ENCODE measurements at regions not wholly inside any gene's neighbourhood (a gene's known extent, or its start where the extent isn't known, plus 50 kb on each side); places are given as distances from the start of the nearest gene placed in this dataset.

DNA sequence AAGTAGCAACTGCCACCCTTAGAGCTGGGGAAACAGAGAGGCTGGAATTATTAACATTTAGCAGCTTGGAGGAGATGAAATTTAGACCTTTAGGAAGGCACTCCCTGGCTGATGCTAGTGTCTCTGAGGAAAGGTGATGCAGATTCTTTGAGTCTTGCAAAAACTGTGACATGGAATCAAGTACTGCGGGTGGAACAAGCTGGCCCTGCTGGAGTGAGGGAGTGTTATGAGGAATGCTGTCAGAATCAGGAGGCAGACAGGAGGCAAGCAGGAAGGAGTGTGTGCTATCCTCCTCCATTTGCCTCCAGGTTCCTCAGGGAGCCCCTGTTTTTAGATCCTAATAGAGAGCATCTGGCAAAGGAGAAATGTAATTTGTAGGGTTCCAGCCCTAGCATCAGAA lies 391.7 kb upstream of the PITX2 start:
- TF ChIP-seq POLR2A (IDR thresholded peaks at IDR 0.05), result no peak
- TF ChIP-seq, protein P1, sequence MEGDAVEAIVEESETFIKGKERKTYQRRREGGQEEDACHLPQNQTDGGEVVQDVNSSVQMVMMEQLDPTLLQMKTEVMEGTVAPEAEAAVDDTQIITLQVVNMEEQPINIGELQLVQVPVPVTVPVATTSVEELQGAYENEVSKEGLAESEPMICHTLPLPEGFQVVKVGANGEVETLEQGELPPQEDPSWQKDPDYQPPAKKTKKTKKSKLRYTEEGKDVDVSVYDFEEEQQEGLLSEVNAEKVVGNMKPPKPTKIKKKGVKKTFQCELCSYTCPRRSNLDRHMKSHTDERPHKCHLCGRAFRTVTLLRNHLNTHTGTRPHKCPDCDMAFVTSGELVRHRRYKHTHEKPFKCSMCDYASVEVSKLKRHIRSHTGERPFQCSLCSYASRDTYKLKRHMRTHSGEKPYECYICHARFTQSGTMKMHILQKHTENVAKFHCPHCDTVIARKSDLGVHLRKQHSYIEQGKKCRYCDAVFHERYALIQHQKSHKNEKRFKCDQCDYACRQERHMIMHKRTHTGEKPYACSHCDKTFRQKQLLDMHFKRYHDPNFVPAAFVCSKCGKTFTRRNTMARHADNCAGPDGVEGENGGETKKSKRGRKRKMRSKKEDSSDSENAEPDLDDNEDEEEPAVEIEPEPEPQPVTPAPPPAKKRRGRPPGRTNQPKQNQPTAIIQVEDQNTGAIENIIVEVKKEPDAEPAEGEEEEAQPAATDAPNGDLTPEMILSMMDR (IDR thresholded peaks at IDR 0.05 in 4 of 5, conservative IDR thresholded peaks at IDR 0.05 in 1 of 5), result no peak
- no peaks in the 10 kb centered on the region for H3K27me3 ChIP-seq
- no peak for ATAC-seq
- intact Hi-C loops (cut with DNase I; ENCODE audit: low total_unique reads) (no loop called here), in situ Hi-C loops (cut with MboI; ENCODE audit: low sequenced_read_pairs in 4 of 4) (no loop called here)
- no peak overlapping the region for H3K27ac ChIP-seq
- DNase-seq, result no peak
- no peaks in the 10 kb centered on the region for H3K36me3 ChIP-seq
- H3K4me3 ChIP-seq, result no peak overlapping the region
- H3K9me3 ChIP-seq, result no peaks in the 10 kb centered on the region
- no peaks in the 10 kb centered on the region for H3K4me1 ChIP-seq

DNA sequence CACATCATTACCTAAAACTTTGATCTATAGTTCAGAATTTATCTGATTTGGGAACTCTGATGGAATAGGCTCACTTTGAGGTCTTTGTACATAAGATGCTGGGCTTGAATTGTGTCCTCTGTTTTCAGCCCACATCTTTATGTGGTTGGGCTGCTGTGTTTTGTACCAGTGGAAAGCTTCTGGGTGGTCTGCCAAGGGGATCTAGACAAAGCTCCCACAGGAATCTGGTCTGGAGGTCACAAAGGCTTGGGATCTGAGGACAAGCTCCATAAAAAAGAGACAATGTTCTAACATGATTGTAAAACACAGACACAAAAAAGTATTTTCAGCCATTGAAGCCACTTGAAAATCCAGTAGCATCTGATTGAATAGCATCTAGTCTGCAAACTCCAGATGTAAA lies 393.5 kb upstream of the PITX2 start:
- DNase-seq (no peak), ATAC-seq (no peak)
- H3K27ac ChIP-seq, result no peak overlapping the region
- in situ Hi-C loops (cut with MboI; ENCODE audit: low sequenced_read_pairs in 4 of 4), result no loop called here
- intact Hi-C loops (cut with DNase I; ENCODE audit: low total_unique reads), result no loop called here
- no peak overlapping the region for H3K4me3 ChIP-seq
- H3K36me3 ChIP-seq, result no peaks in the 10 kb centered on the region
- no peaks in the 10 kb centered on the region for H3K27me3 ChIP-seq
- TF ChIP-seq POLR2A (IDR thresholded peaks at IDR 0.05), result no peak
- TF ChIP-seq, protein P1 (IDR thresholded peaks at IDR 0.05 in 4 of 5, conservative IDR thresholded peaks at IDR 0.05 in 1 of 5), result no peak
- no peaks in the 10 kb centered on the region for H3K4me1 ChIP-seq
- no peaks in the 10 kb centered on the region for H3K9me3 ChIP-seq

DNA sequence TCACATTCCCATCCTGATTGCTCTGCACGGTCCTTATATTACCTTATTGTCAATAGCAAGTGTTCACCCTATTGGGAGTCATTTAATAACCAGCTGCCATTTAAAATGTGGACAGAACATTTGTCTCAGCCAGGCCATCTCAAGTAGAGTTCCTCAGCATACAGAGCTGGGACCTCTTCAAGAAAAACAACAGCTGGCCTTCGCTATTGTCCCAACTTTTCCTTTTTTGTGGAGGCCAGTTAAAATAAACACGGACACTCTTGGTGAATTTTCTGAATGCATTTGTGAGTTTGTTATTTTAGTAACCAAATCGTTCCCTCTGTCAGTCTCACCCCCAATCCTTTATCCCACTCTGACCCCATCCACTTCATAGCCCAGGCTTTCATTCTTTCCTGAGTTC lies 395.3 kb upstream of the PITX2 start:
- intact Hi-C loops (cut with DNase I; ENCODE audit: low total_unique reads), result no loop called here
- TF ChIP-seq POLR2A (IDR thresholded peaks at IDR 0.05), result no peak
- TF ChIP-seq, protein P1 (IDR thresholded peaks at IDR 0.05 in 4 of 5, conservative IDR thresholded peaks at IDR 0.05 in 1 of 5), result no peak
- no peaks in the 10 kb centered on the region for H3K9me3 ChIP-seq
- H3K27me3 ChIP-seq, result no peaks in the 10 kb centered on the region
- H3K4me1 ChIP-seq, result no peaks in the 10 kb centered on the region
- ATAC-seq (no peak), DNase-seq (no peak)
- H3K36me3 ChIP-seq, result no peaks in the 10 kb centered on the region
- H3K4me3 ChIP-seq, result no peak overlapping the region
- H3K27ac ChIP-seq, result no peak overlapping the region
- in situ Hi-C loops (cut with MboI; ENCODE audit: low sequenced_read_pairs in 4 of 4), result no loop called here

DNA sequence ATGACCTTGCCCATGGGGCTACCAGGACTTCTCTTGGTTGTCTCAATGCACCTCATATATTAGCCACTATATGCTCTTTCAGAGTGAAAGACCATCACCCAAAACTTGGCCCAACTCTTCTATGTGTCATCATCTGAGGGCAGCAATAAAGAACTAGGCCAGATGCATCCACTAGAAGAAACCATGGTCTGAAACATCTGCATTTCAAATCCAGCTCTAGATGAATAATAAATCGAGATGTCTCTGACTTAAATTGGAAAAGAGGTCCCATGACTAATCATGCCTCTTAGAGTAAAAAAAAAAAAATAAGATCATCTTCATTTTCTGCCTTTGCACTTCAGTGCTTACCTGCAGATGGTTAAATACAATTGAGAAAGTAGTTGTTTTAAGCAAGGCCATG lies 397.6 kb upstream of the PITX2 start:
- no peaks in the 10 kb centered on the region for H3K36me3 ChIP-seq
- in situ Hi-C loops (cut with MboI; ENCODE audit: low sequenced_read_pairs in 4 of 4) (no loop called here), intact Hi-C loops (cut with DNase I; ENCODE audit: low total_unique reads) (no loop called here)
- H3K27ac ChIP-seq, result no peak overlapping the region
- TF ChIP-seq, protein P1 (IDR thresholded peaks at IDR 0.05 in 4 of 5, conservative IDR thresholded peaks at IDR 0.05 in 1 of 5), result no peak
- TF ChIP-seq POLR2A (IDR thresholded peaks at IDR 0.05), result no peak
- H3K4me3 ChIP-seq, result no peak overlapping the region
- no peak for ATAC-seq
- no peaks in the 10 kb centered on the region for H3K9me3 ChIP-seq
- no peaks in the 10 kb centered on the region for H3K4me1 ChIP-seq
- H3K27me3 ChIP-seq, result no peaks in the 10 kb centered on the region
- no peak for DNase-seq

DNA sequence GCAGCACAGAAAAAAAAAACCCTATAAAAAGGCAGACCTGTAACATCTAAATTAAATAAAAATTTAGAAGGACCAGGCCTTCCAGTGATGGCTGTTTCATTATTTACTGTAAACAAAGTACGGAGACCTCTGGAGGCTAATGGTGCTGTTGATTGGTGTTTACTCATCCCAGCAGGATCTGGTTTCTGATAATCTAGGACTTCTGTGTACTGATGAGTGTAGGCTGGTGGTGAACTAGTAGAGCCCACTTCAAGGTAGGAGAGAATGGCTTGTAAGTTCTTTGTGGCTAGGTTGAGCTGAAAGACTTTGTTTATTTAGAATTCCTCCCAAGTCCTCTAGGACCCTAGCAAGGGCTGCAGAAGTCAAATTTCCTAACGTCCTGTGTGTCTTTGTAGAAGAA lies 398.1 kb upstream of the PITX2 start:
- DNase-seq (no peak), ATAC-seq (no peak)
- no peaks in the 10 kb centered on the region for H3K9me3 ChIP-seq
- no peaks in the 10 kb centered on the region for H3K27me3 ChIP-seq
- in situ Hi-C loops (cut with MboI; ENCODE audit: low sequenced_read_pairs in 4 of 4) (no loop called here), intact Hi-C loops (cut with DNase I; ENCODE audit: low total_unique reads) (no loop called here)
- no peaks in the 10 kb centered on the region for H3K36me3 ChIP-seq
- no peaks in the 10 kb centered on the region for H3K4me1 ChIP-seq
- no peak for TF ChIP-seq POLR2A (IDR thresholded peaks at IDR 0.05)
- TF ChIP-seq, protein P1 (IDR thresholded peaks at IDR 0.05 in 4 of 5, conservative IDR thresholded peaks at IDR 0.05 in 1 of 5), result no peak
- no peak overlapping the region for H3K4me3 ChIP-seq
- H3K27ac ChIP-seq, result no peak overlapping the region
